Activated naive CD8-positive, alpha-beta T cell treated with anti-CD3 and anti-CD28 coated beads, Interleukin-2, amount 50 U/mL, for 16 hours (primary cell): ENCODE measurements at regions not wholly inside any gene's neighbourhood (a gene's known extent, or its start where the extent isn't known, plus 50 kb on each side); places are given as distances from the start of the nearest gene placed in this dataset.

Experiments
- DNase-seq: peaks from one replicate; pipeline ENCODE4 v3.0.0-alpha.2; 2020; ENCODE audit warnings: low read depth, low spot score

- peak; percentile 31 for DNase-seq
Observed at GRCh38 chr3:107064405-107065060, 312.7 kb upstream of the CCDC54 start.

DNA sequence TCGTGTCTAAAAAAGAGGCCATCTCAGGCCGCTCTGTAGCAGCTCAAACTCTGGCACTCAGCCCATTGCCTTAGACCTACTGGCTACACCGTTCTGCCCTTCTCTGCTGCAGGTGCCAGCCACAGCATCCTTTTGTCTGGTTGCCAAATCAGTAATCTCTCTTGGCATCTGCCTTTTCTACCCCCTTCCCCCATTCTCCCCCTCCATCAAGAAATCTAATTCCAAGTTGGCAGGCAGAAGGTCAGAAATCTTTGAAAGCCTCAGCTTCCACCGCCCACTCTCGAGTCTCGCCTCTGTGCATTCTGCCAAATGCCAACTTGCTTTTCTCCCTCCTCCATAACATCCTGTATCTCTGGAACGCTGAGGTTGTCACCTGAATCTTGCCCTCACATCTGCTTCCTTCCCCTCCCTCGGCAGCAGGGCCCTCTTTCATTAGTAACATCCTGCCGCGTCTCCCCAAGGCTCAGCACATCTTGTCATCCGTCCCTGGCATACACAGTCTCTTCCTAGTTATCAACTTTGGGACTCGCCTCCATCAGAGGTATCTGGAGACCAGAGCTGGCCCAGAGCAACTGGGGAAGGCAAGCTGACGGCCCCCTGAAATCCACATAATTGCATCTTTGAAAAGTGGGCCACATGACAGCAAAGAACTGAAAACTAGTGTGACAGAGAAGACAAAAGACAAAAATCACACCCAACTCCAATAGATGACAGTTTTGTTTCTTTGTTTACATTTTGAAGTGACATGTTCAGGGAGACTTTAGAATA is 312.0 kb upstream of the CCDC54 start:
- no peak for DNase-seq

- no peak for DNase-seq
Observed at GRCh38 chr3:107067421-107067820, 309.8 kb upstream of the CCDC54 start.

- no peak for DNase-seq
Observed at GRCh38 chr3:107068980-107069379, 308.3 kb upstream of the CCDC54 start.

- DNase-seq: no peak
Observed at GRCh38 chr3:107076946-107077345, 300.3 kb upstream of the CCDC54 start.

GRCh38 chr3:107077391-107077790 is 299.8 kb upstream of the CCDC54 start:
- DNase-seq: no peak

GRCh38 chr3:107082527-107082926 is 294.7 kb upstream of the CCDC54 start:
- no peak for DNase-seq

GRCh38 chr3:107085261-107085660 is 292.0 kb upstream of the CCDC54 start:
- DNase-seq: no peak

DNA sequence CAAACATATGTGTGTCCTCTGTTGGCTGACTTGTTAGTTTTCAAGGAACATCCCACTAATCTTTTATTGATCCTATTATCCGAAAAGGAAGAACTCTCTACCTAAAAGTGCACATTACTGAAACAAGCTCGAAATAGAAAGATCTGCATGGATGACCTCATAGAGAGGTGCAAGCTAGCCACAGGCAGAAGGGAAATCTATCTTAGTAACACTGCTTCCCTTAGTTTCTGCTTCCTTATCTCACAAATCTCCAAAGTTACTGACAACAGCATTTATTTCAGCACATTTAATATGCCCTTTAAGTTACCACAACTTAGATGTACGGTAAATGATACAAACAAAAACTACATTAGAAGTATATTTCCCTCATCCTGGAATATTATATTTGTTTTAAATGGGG is 285.1 kb upstream of the CCDC54 start:
- DNase-seq: no peak

DNA sequence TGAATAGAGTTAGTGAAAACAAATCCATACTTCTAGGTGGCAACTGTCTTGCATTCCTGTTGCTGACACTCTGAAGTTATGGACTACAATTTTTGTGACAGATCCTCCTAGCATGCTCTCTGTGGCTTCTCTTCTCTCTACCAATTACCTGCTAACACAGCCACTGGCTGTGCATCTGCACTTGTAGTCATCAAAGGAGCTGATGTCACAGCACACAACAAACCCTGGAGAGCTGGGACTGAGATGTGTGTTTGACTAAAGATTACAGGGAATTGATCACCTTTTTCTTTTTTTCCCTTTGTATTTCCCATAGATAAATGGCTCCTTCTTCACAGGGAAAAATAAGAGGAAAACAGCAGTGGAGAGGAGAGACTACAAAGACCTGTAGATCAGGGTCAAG is 278.4 kb upstream of the CCDC54 start:
- DNase-seq: no peak

DNA sequence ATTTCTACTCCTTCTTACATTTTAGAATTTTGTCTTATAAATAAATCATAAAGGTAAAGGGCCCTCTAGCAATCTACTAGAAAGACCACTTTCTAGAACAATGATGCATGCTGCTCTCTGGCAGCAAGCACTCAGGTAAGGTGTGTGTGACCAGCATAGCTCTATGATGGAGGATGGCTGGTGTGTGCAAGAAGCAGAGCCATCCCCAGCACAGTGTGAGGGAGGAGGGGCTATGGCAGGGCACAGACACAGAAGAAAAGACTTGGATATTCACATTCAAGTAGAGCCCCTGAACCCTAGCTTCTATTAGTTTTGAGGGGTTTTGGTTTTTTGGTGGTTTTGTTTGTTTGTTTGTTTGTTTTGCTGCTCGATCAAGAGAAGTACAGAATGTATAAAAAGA is 277.1 kb upstream of the CCDC54 start:
- DNase-seq: no peak

DNA sequence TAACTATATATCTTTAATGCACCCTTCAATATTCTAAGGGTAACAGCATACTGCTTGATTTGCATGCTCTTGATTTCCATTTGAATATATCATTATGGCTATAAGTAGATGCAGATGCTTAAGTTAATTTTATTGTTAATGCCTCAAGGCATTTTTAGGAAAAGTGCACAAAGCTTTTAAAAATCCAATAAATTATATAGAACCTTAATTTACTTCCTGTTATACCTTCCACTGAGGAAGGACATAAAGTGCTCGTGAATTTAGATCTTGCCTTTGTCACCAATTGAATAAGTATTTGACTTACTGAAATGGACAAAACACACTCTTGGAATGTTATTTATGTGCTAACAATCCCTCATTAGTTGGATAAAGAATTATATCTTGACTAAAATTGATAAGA is 276.7 kb upstream of the CCDC54 start:
- no peak for DNase-seq

DNA sequence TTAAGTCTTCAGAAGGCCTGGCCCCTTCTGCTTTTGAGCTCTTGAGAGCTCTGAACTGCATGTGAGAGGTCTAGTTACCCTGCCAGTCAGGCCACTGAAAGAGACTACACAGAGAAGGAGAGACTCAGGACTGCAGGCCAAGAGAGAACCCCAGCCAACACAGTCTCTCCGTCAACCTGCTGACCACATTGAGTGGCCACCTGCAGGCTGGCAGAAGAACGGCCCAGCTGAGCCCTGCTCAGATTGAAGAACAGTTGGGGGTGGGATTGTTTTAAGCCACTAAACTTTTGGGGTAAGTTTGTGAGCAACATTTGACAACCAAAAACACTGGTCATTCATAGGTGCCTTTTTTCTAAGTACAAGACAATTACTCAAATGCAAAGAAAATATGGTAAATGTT is 273.5 kb upstream of the CCDC54 start:
- no peak for DNase-seq

- DNase-seq: no peak
Observed at GRCh38 chr3:107106316-107106715, 270.9 kb upstream of the CCDC54 start.

DNA sequence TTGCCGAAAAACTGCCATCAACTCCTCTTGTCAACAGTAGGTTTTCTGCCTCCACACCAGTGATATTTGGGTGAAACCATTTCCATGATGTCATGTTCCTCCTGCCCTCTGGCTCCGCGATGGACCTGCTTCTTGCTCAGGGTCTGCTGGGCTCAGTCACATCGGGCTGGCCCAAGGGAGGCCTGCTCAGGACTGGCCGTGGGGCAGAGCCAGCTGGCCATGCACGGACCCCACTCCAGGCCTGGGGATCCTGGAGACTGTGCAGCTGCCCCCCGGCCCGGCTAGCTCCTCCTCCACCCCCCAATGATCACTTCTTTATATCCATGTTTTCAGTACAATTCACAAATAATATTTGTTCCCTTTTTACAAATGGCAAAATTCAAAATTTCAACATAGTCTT is 270.3 kb upstream of the CCDC54 start:
- no peak for DNase-seq

DNA sequence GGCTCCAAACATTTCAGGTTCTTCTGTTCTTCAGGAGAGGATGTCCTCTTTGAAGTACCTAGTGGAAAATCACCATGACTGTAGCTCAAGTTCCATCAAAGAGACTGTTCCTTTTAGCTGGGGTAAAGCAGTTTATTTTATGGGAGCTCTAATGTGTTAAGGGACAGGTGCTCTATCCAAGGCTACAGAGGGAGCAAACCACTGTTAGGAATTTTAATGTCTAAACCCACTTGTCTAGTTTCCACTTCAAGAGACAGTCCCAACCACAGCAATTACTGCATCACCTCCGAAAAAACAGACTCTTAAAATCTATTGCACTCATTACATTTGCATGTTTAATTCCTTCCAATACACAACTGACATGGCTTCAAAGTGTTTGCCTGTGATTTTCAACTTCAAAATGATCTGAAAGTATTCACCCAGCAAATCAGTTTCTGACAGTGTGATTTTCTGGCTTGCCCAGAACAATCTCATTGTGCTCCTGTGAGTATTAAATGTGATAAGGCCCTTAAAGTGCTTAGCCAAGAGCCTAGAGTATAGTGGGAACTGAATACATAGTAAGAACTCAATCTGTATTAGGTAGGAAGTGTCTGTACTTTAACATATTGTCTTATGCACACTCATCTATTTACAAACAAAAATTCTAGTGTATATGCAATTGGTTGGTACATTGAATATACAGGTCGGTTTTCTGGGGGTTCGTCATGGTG is 266.5 kb upstream of the CCDC54 start:
- no peak for DNase-seq

DNA sequence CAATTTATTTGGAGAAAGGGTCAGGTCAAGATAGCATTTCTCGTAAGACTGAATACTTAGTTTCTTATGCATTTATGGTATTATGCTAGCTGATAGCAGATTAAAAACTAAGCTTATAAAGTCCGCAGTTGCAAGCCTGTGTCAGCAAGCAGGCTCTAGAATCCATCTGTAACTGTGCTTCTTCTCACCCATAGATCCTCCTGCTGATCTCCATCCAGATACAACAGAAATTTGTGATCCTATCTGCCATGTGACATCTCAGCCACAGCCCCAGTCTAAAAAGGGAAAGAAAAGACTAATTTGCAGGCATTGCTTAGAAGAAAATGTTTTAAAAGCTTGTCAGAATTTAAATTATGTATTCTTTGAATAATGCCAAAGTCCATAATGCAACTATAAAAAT is 265.4 kb upstream of the CCDC54 start:
- no peak for DNase-seq

DNA sequence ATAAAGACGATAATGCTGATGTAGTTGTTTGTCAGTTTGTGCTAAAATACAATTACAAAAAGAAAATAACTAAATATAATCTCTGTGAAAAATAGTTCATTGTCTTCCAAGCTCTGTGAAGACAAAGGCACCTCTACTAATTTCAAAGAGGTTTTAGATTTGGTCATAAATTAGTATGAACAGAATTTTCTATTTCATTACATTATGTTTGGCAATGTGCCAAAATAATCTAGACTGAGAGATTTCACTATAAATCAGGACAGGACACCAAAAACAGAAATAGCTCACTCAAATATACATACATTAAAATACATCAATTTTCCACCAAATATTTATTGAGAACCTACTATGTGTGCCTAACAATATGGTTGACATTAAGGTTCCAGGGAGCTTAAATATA is 264.9 kb upstream of the CCDC54 start:
- DNase-seq: no peak

DNA sequence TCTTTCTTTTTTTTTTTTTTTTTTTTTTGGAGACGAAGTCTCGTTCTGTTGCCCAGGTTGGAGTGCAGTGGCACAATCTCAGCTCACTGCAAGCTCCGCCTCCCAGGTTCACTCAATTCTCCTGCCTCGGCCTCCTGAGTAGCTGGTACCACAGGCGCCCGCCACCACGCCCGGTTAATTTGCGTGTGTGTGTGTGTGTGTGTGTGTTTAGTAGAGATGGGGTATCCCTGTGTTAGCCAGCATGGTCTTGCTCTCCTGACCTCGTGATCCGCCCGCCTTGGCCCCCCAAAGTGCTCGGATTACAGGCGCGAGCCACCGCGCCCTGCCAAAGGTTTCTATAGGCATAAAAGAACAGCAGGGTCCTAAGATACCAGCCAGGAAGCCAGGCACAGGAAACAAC is 261.0 kb upstream of the CCDC54 start:
- DNase-seq: no peak

- DNase-seq: no peak
Observed at GRCh38 chr3:107117156-107117555, 260.1 kb upstream of the CCDC54 start.

DNA sequence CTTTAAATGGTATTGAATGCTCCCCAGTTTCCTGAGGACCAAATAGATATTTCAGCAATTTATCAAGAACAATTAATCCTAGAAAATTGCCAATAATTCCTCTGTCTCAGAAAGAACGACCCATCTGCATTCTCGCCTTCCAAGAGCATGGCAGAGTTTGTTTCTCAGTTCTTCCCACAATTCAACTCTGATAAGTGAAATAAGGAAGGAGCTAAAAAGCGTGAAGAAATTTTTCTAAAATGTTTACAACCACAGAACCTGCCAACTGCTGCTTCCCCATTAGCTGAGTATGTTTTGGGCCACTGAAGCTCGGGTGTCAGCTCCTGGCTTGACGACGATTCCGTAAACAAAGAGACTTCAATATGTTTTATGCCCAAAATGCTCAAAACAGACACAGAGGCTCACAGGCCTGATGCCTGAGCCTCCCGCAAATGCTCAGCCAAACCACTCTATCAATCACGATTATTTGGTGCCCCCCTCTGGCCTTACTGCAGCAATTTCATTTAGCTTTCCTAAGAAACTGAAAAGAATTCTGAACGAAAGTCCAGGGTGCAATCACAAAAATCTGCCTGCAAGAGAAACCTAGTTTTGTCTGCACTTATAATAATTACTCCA is 259.2 kb upstream of the CCDC54 start:
- DNase-seq: no peak

DNA sequence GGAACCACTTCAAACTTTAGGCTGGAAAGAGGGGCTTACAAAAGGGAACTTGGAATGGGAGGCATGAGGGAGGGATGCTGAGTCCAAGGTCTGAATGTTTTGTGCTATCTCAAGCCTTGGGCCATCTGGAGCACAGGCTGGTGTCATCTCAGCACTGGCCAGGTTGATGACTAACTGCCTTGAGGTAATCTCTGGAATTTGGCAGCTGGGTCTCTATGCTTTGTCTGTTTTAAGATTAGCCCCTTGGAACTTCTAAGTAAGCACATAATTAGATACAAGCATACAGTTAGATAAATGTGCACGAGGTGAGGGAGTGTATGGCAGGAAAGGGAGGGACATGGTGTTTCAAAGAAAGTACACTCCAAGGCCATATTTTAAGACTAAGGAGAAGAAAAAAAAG is 252.4 kb upstream of the CCDC54 start:
- DNase-seq: no peak
